OCI-LY1 (cell line): ENCODE measurements at regions not wholly inside any gene's neighbourhood (a gene's known extent, or its start where the extent isn't known, plus 50 kb on each side); places are given as distances from the start of the nearest gene placed in this dataset.

Experiments used
- EZH2 ChIP-seq: fragments of 200-600 bp; sonication (generic), shearing (Covaris generic); IDR thresholded peaks from 2 replicates; pipeline ENCODE4 v1.8.0; 2017; ENCODE audit warnings: borderline replicate concordance, mixed run types, mild to moderate bottlenecking, antibody characterized with exemption, low read length, moderate library complexity, mixed read lengths
- TF ChIP-seq, protein P1 (sequence below): fragments of 200-600 bp; sonication (generic), shearing (Covaris generic); IDR thresholded peaks from 2 replicates; pipeline ENCODE4 v1.5.1; 2017; ENCODE audit warnings: mild to moderate bottlenecking, antibody characterized with exemption, low read length, moderate library complexity, mixed read lengths

DNA sequence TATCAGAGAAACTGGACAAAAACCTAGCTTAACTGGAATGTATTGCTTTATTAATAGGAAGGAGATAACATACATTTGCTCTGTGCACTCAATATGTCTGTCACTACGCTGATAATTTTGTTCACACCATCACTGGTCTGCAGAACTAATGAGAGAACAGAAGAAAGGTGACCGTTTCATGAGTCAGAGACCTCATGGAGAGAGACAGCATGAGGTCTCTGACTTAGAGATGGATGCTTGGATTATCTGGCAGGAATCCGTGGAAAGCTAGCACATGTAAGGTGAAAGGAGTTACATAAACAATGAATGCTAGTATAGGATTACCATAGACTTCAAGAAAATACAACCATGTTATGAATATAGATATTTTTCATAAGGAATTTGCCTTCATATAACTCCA, 947.3 kb downstream of the IPMK start:
- TF ChIP-seq, protein P1, sequence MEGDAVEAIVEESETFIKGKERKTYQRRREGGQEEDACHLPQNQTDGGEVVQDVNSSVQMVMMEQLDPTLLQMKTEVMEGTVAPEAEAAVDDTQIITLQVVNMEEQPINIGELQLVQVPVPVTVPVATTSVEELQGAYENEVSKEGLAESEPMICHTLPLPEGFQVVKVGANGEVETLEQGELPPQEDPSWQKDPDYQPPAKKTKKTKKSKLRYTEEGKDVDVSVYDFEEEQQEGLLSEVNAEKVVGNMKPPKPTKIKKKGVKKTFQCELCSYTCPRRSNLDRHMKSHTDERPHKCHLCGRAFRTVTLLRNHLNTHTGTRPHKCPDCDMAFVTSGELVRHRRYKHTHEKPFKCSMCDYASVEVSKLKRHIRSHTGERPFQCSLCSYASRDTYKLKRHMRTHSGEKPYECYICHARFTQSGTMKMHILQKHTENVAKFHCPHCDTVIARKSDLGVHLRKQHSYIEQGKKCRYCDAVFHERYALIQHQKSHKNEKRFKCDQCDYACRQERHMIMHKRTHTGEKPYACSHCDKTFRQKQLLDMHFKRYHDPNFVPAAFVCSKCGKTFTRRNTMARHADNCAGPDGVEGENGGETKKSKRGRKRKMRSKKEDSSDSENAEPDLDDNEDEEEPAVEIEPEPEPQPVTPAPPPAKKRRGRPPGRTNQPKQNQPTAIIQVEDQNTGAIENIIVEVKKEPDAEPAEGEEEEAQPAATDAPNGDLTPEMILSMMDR: no peak
- TF ChIP-seq EZH2: no peak
